NCI-H2196 (cell line): ENCODE measurements at regions not wholly inside any gene's neighbourhood (a gene's known extent, or its start where the extent isn't known, plus 50 kb on each side); places are given as distances from the start of the nearest gene placed in this dataset.

Experiments used
- DNase-seq: peaks from one replicate; lab custom pipeline; 2025; ENCODE audit not compliant: unreplicated experiment; lab: John Stamatoyannopoulos, UW

- no peak for DNase-seq
Observed at GRCh38 chr12:70151993-70152392, 91.2 kb upstream of the CNOT2 start.

- no peak for DNase-seq
Observed at GRCh38 chr12:70154087-70154638, 89.1 kb upstream of the CNOT2 start.

GRCh38 chr12:70154960-70155589 lies 88.2 kb upstream of the CNOT2 start:
- DNase-seq, result peak; percentile 29

- no peak for DNase-seq
Observed at GRCh38 chr12:70157099-70157498, 86.1 kb upstream of the CNOT2 start.

GRCh38 chr12:70165450-70165849 lies 77.8 kb upstream of the CNOT2 start:
- DNase-seq, result no peak

GRCh38 chr12:70176290-70176689 lies 66.9 kb upstream of the CNOT2 start:
- DNase-seq, result no peak

- no peak for DNase-seq
Observed at GRCh38 chr12:70177631-70178030, 65.6 kb upstream of the CNOT2 start.

- DNase-seq, result no peak
Observed at GRCh38 chr12:70178038-70178437, 65.2 kb upstream of the CNOT2 start.

GRCh38 chr12:70180130-70180529 lies 63.1 kb upstream of the CNOT2 start:
- no peak for DNase-seq

- DNase-seq, result no peak
Observed at GRCh38 chr12:70185301-70185700, 57.9 kb upstream of the CNOT2 start.

- DNase-seq, result no peak
Observed at GRCh38 chr12:70186436-70186835, 56.8 kb upstream of the CNOT2 start.

GRCh38 chr12:70190262-70191010 lies 52.8 kb upstream of the CNOT2 start:
- no peak for DNase-seq
